Hematopoietic multipotent progenitor cell treated with erythropoietin and hydrocortisone succinate and interleukin-3 and kit ligand, for 6 days (in vitro differentiated cells): ENCODE measurements at regions not wholly inside any gene's neighbourhood (a gene's known extent, or its start where the extent isn't known, plus 50 kb on each side); places are given as distances from the start of the nearest gene placed in this dataset.
"Not testable (repeated sequence)": the region's sequence is repeated elsewhere in the genome, so short reads cannot be mapped to it uniquely, and the experiment has no call there.

Experiments used
- DNase-seq: peaks from one replicate; pipeline ENCODE4 v3.0.0-alpha.2; 2015

DNA sequence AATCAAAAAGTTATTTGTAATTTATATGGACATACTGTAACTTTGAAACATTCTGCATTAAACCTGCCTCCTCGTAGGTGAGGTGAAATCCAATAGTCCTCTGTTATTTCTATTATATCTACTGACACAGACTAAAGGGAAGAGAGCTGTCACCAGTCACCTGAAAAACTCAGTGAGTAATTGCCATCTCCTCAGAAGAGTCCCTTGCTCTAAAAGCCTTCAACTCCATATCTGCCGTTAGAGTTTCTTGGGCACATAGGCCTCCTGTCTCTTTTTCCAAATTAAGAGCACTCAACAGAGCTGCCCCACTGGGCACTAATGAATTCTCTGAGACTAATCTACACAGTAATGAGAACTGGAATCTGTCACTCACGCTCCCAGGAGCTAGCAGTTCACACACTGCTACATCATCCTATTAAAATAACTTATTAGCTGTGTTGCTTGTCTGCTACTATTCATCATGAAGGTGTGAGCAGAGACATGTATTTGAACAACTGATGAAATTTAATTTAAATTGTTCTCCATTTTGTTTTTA, 67.3 kb upstream of the VCAN start:
- no peak for DNase-seq

DNA sequence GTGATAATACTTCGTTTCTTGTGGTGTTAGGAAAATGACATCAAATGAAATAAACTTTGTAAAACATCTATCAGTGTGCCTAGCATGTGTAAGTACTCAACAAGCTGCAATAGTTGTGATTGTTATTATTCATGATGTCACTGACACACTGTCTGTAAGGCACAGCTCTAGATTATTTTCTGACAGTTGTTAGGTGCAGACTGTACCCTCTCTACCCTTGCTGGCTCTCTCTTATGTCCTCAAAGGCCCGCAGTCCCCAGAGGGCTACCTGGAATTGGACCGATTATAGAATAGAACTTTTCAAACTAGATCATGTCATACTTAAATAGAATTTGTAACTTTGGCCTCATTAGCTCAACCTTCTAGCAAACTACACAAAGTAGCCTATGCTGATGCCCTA, 65.9 kb upstream of the VCAN start:
- no peak for DNase-seq

DNA sequence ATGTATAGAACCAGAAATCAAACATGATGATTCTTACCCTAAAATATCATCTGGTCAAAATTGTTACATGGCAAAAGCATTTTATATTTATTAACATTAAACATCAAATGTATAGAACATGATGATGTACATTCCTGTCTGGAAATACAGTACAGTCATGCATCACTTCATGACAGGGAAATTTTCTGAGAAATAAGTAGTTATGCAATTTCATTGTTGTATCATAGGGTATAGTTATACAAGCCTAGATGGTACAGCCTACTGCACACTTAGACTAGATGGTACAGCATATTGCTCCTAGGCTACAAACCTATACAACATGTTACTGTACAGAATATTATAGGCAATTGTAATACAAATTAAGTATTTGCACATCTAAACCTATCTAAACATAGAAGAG, 64.6 kb upstream of the VCAN start:
- no peak for DNase-seq

DNA sequence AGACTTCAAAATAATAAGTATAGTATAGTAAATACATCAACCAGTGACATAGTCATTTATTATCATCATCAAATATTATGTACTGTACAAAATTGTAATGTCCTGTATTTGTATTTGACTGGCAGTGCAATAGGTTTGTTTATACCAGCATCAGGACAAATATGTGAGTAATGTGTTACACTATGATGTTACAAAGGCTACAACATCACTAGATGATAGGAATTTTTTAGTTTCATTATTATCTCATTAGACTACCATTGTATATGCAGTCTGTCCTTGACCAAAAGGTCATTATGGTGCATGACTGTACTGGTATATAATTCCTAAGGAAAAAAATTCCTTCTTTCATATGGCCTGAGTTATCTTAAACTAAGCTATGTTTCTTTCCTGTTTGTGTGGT, 63.6 kb upstream of the VCAN start:
- no peak for DNase-seq

DNA sequence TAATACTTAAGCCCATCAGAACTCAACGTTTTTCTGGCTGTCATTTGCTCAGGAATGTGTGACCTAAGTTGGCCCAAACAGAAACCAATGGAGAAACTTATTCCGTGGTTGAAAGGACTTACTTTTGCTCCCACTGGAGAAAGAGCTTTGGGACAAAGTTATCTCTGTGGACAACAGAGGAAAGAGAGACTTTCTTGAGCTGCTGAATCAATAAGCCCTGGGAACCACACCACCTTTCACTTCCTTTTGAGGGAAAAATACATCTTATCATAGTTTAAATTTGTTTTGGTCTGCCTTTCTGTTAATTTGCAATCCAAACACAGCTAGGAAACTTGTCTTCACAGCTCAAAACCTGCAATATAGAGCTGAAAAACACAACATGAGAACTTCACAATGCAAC, 62.8 kb upstream of the VCAN start:
- DNase-seq: no peak

DNA sequence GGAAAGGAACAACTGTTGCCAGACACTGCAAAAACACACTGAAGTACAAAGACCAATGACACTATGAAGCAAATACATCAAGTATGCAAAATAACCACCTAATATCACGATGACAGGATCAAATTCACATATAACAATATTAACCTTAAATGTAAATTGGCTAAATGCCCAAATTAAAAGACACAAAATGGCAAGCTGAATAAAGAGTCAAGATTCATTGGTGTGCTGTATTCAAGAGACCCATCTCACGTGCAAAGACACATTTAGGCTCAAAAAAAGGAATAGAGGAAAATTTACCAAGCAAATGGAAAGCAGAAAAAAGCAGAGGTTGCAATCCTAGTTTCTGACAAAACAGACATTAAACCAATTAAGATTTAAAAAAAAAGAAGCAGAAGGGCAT, 61.8 kb upstream of the VCAN start:
- not testable (repeated sequence) for DNase-seq

DNA sequence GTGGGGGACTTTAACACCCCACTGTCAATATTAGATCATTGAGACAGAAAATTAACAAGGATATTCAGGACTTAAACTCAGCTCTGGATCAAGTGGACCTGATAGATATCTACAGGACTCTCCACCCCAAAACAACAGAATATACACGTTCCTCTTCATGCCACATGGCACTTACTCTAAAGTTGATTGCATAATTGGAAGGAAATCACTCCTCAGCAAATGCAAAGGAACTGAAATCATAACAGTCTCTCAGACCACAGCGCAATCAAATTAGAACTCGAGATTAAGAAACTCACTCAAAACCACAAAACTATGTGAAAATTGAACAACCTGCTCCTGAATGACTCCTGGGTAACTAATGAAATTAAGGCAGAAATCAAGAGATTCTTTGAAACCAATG, 61.2 kb upstream of the VCAN start:
- peak; percentile 29 for DNase-seq

DNA sequence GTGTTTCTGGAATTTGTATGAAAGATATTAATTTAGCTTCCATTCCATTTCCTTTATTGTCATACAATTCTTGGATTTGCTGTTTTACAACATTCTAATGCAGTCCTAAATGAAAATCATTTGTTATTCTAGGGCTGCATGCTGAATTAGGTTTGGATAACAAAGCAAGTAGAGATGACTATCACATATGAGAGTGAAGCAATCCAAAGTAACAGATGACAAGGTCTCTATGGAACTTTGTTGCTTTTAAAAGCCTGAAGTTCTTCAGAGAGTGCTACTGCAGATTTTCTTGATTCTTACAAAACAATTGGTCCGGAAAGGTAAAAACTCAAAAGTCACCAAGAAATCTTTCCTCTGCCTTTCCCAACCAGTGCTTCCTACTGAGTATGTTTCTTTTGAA, 56.9 kb upstream of the VCAN start:
- no peak for DNase-seq

DNA sequence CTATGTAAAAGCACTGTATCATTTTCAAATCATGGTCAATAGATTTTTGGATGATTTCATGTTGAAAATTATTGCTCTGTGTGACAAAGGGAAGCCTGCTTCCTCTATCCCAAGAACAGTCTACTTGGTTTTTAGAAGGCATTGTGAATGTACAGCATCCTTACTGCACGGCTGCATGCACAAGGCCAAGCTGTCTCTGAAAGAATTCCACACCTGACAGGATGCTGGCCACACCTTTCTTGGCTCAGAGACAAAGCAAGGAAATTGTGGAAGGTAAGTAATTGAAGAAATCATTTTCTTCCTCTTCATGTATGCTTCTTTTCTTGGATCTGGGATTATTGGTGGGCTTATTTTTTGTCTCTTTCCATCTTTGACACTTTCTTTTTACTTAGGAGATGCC, 53.7 kb upstream of the VCAN start:
- DNase-seq: no peak

DNA sequence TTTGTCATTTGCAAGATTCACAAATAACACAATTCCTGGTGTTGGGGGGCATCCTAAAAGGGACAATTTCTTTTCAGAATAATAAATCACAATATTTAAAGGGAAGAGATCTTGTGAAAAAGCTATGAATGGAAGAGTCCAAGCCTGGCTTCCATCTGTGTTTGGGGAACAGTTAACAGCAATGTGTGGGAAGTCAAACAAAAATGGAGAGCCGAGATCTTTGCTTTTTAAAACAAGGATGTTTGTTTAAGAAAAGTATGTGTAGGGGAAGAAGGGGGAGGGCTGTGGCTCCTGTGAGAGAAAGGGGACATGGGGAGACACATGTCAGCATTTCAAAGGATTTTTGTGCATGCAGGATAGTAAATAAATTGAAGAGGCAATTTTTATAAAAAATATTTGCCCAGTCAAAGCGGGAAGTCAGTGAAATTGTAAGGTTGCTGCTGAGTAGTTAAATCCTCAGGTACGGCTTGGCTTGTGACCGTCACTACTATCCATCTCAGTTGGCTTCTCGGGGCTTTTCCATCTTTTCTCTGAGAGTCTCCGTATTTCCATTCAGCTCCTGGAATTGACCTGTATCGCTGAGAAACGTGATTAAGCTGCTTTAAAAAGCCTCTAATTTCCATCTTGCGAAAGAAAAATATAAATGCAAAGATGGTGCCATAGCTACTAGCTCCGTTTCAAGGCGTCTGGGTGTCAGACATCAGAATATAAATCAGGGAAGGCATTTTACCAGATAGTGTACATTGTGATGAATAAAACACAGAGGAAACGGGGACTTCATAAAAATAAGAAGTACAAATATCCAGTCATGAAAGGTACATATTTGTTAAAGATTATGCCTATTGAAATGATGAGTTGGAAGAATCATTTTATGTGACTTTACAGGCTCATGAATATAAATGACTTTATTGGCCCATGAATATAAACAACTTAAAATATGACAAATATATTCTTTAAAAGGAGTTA, 52.9 kb upstream of the VCAN start:
- DNase-seq: no peak
